ENCODE measurements at regions not wholly inside any gene's neighbourhood (a gene's known extent, or its start where the extent isn't known, plus 50 kb on each side); places are given as distances from the start of the nearest gene placed in this dataset.
A peak's percentile ranks its signal among the peaks of the same experiment; 100 is the strongest.
"Not testable (repeated sequence)": the region's sequence is repeated elsewhere in the genome, so short reads cannot be mapped to it uniquely, and the experiment has no call there.

DNA sequence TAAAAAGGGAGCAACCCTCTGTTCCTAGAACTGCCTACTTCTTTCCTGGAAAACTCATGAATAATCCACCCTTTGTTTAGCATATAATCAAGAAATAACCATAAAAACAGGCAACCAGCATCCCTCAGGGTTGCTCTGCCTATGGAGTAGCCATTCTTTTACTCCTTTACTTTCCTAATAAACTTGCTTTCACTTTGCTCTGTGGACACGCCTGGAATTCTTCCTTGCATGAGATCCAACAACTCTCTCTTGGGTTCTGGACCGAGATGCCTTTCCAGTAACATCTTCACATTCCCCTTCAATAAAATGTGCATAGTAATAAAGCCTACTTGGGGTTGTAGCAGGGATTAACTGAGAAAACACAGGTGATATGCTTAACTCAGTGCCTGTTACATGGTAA lies 286.4 kb upstream of the AMIGO2 start:
- Histone ChIP-seq H3K36me3 (no peaks in the 10 kb centered on the region), H3K4me3 (no peak overlapping the region), H4K20me1 (no peaks in the 10 kb centered on the region), H3K4me1 (peaks cover 30% of the 10 kb centered on the region), H3K9ac (no peak overlapping the region), H3K9me3 (no peaks in the 10 kb centered on the region), H3K27me3 (no peaks in the 10 kb centered on the region), H3K4me2 (no peak overlapping the region), H3K27ac (no peak overlapping the region)
- TF ChIP-seq Cebpa-rat (IDR thresholded peaks at IDR 0.05), result no peak

DNA sequence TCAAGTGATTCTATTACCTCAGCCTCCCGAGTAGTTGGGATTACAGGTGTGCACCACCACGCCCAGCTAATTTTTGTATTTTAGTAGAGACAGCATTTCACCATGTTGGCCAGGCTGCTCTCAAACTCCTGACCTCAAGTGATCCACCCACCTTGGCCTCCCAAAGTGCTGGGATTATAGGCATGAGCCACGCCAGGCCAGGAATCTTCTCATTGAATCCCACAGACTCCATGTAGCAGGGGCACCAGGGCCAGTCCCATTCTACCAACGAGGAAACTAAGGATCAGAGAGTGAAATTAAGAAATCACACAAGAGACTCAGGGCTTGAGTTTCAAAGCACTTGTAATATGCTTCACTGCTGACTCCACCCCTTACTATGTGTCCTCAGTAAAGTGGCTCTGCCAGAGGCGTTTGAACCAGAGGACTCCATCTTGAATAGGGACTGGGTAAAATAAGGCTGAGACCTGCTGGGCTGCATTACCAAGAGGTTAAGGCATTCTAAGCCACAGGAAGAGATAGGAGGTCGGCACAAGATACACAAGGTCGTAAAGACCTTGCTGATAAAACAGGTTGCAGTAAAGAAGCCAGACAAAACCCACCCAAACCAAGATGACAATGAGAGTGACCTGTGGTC lies 285.8 kb upstream of the AMIGO2 start:
- H3K9ac ChIP-seq, H3K4me2 ChIP-seq, H3K9me3 ChIP-seq, H3K27me3 ChIP-seq, H3K4me3 ChIP-seq, H4K20me1 ChIP-seq, H3K27ac ChIP-seq, H3K36me3 ChIP-seq: not testable (repeated sequence)
- H3K4me1 ChIP-seq, result peaks cover 36% of the 10 kb centered on the region

DNA sequence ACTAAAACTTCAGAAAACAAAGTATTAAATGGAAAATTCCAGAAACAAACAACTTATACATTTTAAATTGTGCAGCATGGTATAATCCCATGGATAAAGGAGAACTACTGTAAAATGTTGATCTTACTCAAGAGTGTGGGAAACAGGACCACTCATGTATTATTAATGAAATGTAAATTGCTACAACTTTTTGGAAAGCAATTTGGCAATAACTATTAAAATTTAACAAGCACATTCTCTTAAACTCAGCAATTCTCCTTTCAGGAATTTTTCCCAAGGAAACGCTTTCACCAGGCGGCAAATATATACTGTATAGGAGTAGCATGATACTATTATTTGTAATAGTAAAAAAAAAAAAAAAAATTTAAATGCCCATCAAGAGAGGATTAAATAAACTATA lies 284.5 kb upstream of the AMIGO2 start:
- peaks cover 47% of the 10 kb centered on the region for H3K4me1 ChIP-seq
- H3K27me3 ChIP-seq, result no peaks in the 10 kb centered on the region
- TF ChIP-seq Cebpa-rat (IDR thresholded peaks at IDR 0.05), result no peak
- H3K9me3 ChIP-seq, result 0 out of 2 replicates have a peak, but pooled peaks cover 2% of the 10 kb centered on the region
- no peaks in the 10 kb centered on the region for H4K20me1 ChIP-seq
- no peaks in the 10 kb centered on the region for H3K36me3 ChIP-seq
- no peak overlapping the region for H3K9ac ChIP-seq
- H3K4me3 ChIP-seq, result no peak overlapping the region
- H3K4me2 ChIP-seq, result no peak overlapping the region
- no peak overlapping the region for H3K27ac ChIP-seq

DNA sequence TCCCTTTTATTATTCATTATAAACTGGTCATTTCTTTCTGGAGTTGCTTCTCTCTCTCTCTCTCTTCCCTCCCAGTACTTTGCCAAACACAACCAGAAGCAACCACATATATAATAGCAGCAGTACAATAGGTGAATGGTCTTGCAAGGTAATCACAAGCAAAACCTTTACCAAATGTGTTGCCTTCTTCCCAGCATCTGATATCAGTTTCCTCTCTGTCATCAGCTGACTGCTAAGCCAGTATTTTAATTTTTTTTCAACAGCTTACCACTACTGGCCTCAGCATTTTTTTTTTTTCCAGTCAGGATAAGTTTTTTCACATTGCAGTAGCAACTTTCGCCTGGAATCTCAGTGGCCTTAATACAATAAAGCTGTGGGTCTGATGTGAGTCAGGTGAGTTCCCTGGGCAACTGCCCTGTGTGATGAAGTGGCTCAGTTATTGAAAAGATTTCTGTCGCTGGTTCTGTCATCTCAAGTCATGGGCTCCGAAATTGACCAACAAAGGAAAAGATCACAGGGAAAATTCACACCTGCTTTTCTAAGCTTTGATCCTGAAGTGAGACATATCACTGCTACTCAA lies 282.5 kb upstream of the AMIGO2 start:
- Histone ChIP-seq H3K4me1 (peaks cover 34% of the 10 kb centered on the region), H3K36me3 (no peaks in the 10 kb centered on the region), H3K9me3 (0 out of 2 replicates have a peak, but pooled peaks cover 4% of the 10 kb centered on the region), H3K4me3 (no peak overlapping the region), H3K27ac (peak overlapping the region; percentile 88), H3K9ac (no peak overlapping the region), H3K4me2 (peak overlapping the region; percentile 92), H3K27me3 (no peaks in the 10 kb centered on the region), H4K20me1 (no peaks in the 10 kb centered on the region)
- TF ChIP-seq Cebpa-rat (IDR thresholded peaks at IDR 0.05), result no peak

DNA sequence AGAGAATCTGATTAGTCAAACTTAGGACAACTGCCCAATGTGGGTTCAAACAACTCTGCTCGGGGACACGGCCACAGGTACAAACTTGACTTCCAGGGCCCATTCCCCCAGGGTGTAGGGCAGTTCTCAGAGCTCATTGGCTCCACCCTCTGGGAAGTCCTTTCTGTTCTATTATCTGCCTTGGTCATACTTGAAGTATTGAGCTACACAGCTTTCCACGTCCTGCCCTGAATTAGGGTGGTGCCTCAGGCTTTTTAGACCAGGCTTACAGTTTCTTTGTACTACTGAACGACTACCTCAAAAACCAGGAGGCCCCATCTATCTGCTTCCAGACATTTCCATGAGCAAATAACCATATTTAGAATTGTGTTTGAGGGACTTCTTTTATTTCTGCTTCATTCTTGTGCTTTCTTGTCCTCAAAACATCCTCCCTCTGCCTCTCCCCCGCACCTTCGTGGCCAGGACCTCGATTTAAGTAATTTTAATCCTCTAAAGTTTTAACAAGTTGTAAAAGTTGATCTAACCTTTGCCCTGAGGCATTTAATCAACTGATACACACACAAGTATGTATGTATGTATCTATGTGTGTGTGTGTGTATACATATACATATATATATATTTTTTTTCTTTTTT lies 281.7 kb upstream of the AMIGO2 start:
- no peak for TF ChIP-seq Cebpa-rat (IDR thresholded peaks at IDR 0.05)
- no peaks in the 10 kb centered on the region for H4K20me1 ChIP-seq
- peaks cover 41% of the 10 kb centered on the region for H3K4me1 ChIP-seq
- H3K9ac ChIP-seq, result peak overlapping the region; percentile 74
- peak overlapping the region; percentile 88 for H3K27ac ChIP-seq
- H3K4me2 ChIP-seq, result peak overlapping the region; percentile 92
- 0 out of 2 replicates have a peak, but pooled peaks cover 4% of the 10 kb centered on the region for H3K9me3 ChIP-seq
- H3K36me3 ChIP-seq, result no peaks in the 10 kb centered on the region
- no peaks in the 10 kb centered on the region for H3K27me3 ChIP-seq
- peak overlapping the region; percentile 60 for H3K4me3 ChIP-seq

DNA sequence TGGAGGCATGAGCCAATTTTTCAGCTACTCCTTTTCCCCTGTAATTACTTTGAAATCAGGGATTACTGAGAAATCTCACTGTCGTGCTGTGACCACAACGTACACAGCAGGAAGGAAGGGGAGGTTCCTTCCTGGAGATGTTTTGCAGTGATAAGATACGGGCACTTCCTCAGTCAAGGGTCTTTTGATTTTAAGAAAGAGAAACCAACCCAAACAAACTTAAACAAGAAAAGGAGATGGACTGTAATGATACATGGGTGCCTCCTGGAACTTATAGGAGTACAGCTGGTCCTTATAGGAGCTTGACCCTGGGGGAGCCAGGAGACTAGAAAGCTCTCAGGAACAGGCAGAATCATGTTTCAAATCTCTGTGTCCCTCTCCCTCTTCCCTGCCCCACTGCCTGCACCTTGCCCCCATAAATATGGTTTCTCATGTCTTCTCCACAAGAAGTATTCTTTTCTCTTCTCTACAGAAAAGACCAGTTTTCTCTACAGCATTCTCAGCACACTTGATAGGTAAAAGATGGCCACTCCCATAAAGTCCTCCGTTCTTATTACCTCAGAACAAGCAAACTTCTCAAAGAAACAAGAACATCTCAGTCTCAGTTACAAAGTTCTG lies 281.1 kb upstream of the AMIGO2 start:
- Histone ChIP-seq H3K4me1 (peaks cover 47% of the 10 kb centered on the region), H3K36me3 (no peaks in the 10 kb centered on the region), H3K9me3 (0 out of 2 replicates have a peak, but pooled peaks cover 4% of the 10 kb centered on the region), H3K4me2 (peak overlapping the region; percentile 92), H3K27me3 (no peaks in the 10 kb centered on the region), H3K27ac (peak overlapping the region; percentile 88), H3K9ac (peak overlapping the region; percentile 74), H4K20me1 (no peaks in the 10 kb centered on the region), H3K4me3 (peak overlapping the region; percentile 60)
- TF ChIP-seq Cebpa-rat (IDR thresholded peaks at IDR 0.05), result no peak

DNA sequence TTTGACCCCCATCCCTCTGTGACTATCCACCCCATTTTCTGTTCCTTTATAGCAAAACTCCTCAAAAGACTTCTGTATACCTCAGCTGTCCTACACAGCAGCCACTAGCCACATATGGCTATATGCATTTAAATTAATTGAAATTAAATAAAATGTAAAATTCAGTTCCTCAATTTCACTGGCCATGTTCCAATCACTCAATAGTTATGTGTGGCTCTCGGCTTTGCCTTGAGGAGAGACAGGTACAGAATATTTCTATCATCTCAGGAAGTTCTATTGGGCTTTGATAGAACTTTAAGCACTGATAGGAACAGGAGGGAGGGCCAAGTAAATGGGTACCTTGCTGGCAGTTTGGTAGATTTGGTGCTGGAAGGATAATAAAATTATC lies 280.3 kb upstream of the AMIGO2 start:
- H3K4me2 ChIP-seq, result peak overlapping the region; percentile 92

DNA sequence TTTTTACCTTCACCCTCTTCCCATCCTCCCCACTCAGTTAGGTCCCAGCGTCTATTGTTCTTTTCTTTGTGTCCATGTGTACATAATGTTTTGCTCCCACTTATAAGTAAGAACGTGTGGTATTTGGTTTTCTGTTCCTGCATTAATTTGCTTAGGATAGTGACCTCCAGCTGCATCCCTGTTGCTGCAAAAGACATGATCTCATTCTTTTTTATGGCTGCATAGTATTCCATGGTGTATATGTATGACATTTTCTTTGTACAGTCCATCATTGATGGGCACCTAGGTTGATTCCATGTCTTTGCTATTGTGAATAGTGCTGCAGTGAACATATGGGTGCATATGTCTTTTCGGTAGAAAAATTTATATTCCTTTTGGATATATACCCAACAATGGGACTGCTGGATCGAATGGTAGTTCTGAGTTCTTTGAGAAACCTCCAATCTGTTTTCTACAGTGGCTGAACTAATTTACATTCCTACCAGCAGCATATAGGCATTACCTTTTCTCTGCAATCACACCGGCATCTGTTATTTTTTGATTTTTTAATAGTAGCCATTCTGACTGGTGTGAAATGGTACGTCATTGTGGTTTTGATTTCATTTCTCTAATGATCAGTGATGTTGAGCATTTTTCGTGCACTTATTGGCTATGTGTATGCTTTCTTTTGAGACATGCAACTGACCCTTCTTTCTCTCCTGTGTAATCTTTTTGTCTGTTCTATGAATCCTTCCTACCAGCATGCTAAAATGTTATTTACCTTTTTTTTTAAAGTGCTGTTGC lies 279.7 kb upstream of the AMIGO2 start:
- Histone ChIP-seq H3K4me1 (peaks cover 55% of the 10 kb centered on the region), H3K9ac (no peak overlapping the region), H3K27ac (peak overlapping the region; percentile 88), H3K4me3 (no peak overlapping the region), H3K36me3 (no peaks in the 10 kb centered on the region), H3K4me2 (peak overlapping the region; percentile 92), H3K27me3 (no peaks in the 10 kb centered on the region), H3K9me3 (peaks cover 12% of the 10 kb centered on the region), H4K20me1 (no peaks in the 10 kb centered on the region)
- no peak for TF ChIP-seq Cebpa-rat (IDR thresholded peaks at IDR 0.05)

More for the DNA sequence above, 280.3 kb upstream of the AMIGO2 start:
- H3K9ac ChIP-seq, result peak overlapping the region; percentile 30; the same call in 1 of the 2 replicates
- H3K27ac ChIP-seq, result peak overlapping the region; percentile 88
- no peak for TF ChIP-seq Cebpa-rat (IDR thresholded peaks at IDR 0.05)
- H3K9me3 ChIP-seq, result peaks cover 7% of the 10 kb centered on the region; the same call in 1 of the 2 replicates
- no peaks in the 10 kb centered on the region for H3K36me3 ChIP-seq
- no peaks in the 10 kb centered on the region for H4K20me1 ChIP-seq
- no peak overlapping the region for H3K4me3 ChIP-seq
- H3K4me1 ChIP-seq, result peaks cover 55% of the 10 kb centered on the region
- H3K27me3 ChIP-seq, result no peaks in the 10 kb centered on the region

DNA sequence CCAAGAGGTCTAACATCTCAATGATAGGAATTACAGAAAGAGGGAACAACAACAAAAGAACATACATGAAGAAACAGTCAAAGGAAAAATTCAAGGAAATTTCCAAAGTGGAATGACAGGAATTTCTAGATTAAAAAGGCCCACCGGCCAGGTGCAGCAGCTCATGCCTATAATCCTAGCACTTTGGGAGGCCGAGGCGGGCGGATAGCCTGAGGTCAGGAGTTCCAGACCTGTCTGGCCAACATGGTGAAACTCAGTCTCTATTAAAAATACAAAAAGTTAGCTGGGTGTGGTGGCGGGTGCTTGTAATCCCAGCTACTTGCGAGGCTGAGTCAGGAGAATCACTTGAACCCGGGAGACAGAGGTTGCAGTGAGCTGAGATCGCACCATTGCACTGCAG lies 277.2 kb upstream of the AMIGO2 start:
- Histone ChIP-seq H3K27ac (0 out of 2 replicates have a peak overlapping the region, but pooled peaks have one; percentile 16), H3K9me3 (peaks cover 21% of the 10 kb centered on the region), H3K4me2 (peak overlapping the region; percentile 57), H3K4me1 (peaks cover 47% of the 10 kb centered on the region)
- not testable (repeated sequence) for H3K9ac ChIP-seq, H3K27me3 ChIP-seq, H3K4me3 ChIP-seq, H3K36me3 ChIP-seq, H4K20me1 ChIP-seq

All from BLaER1 (cell line).